HG03060 (cell line): ENCODE measurements at regions not wholly inside any gene's neighbourhood (a gene's known extent, or its start where the extent isn't known, plus 50 kb on each side); places are given as distances from the start of the nearest gene placed in this dataset.
"Not testable (repeated sequence)": the region's sequence is repeated elsewhere in the genome, so short reads cannot be mapped to it uniquely, and the experiment has no call there.

Experiments
- ATAC-seq: cut with Tn5 transposase; IDR thresholded peaks from one replicate; pipeline ENCODE4 v1.9.1; 2021; ENCODE audit warnings: low read depth, moderate number of reproducible peaks; ENCODE audit not compliant: unreplicated experiment

- ATAC-seq: no peak
These were observed 329.5 kb upstream of the ETAA1 start for GRCh38 chr2:67067656-67068055.

GRCh38 chr2:67070826-67071225 is 326.3 kb upstream of the ETAA1 start:
- no peak for ATAC-seq

GRCh38 chr2:67075056-67075455 is 322.1 kb upstream of the ETAA1 start:
- ATAC-seq: no peak

- no peak for ATAC-seq
These were observed 321.4 kb upstream of the ETAA1 start for GRCh38 chr2:67075530-67076238.

- ATAC-seq: no peak
These were observed 320.9 kb upstream of the ETAA1 start for GRCh38 chr2:67076239-67076624.

GRCh38 chr2:67079729-67080128 is 317.4 kb upstream of the ETAA1 start:
- ATAC-seq: no peak

- no peak for ATAC-seq
These were observed 314.3 kb upstream of the ETAA1 start for GRCh38 chr2:67082813-67083212.

GRCh38 chr2:67083951-67084350 is 313.2 kb upstream of the ETAA1 start:
- ATAC-seq: no peak

GRCh38 chr2:67085146-67085545 is 312.0 kb upstream of the ETAA1 start:
- ATAC-seq: no peak

- no peak for ATAC-seq
These were observed 305.5 kb upstream of the ETAA1 start for GRCh38 chr2:67091681-67092080.

GRCh38 chr2:67095121-67095520 is 302.0 kb upstream of the ETAA1 start:
- ATAC-seq: no peak

- ATAC-seq: no peak
These were observed 300.2 kb upstream of the ETAA1 start for GRCh38 chr2:67096886-67097285.

GRCh38 chr2:67103157-67103556 is 294.0 kb upstream of the ETAA1 start:
- no peak for ATAC-seq

GRCh38 chr2:67108231-67108630 is 288.9 kb upstream of the ETAA1 start:
- ATAC-seq: no peak

GRCh38 chr2:67124531-67124930 is 272.6 kb upstream of the ETAA1 start:
- no peak for ATAC-seq

GRCh38 chr2:67130531-67131256 is 266.4 kb upstream of the ETAA1 start:
- no peak for ATAC-seq

GRCh38 chr2:67131257-67131609 is 265.9 kb upstream of the ETAA1 start:
- ATAC-seq: no peak

- ATAC-seq: not testable (repeated sequence)
These were observed 264.6 kb upstream of the ETAA1 start for GRCh38 chr2:67132441-67132940.

GRCh38 chr2:67135208-67135607 is 261.9 kb upstream of the ETAA1 start:
- no peak for ATAC-seq

GRCh38 chr2:67137699-67138098 is 259.4 kb upstream of the ETAA1 start:
- ATAC-seq: no peak

GRCh38 chr2:67142071-67142470 is 255.1 kb upstream of the ETAA1 start:
- ATAC-seq: no peak

- ATAC-seq: no peak
These were observed 254.4 kb upstream of the ETAA1 start for GRCh38 chr2:67142741-67143140.
